LNCaP clone FGC (cell line): ENCODE measurements at regions not wholly inside any gene's neighbourhood (a gene's known extent, or its start where the extent isn't known, plus 50 kb on each side); places are given as distances from the start of the nearest gene placed in this dataset.
"Not testable (repeated sequence)": the region's sequence is repeated elsewhere in the genome, so short reads cannot be mapped to it uniquely, and the experiment has no call there.

Experiments
- DNase-seq: peaks from one replicate; pipeline ENCODE4 v3.0.0-alpha.2; 2011; ENCODE audit warnings: low read depth
- H3K4me3 ChIP-seq: 2 replicates; pipeline ENCODE4 v1.5.1; 2011; ENCODE audit warnings: mild to moderate bottlenecking, low read depth, low read length, control low read depth
- CTCF ChIP-seq: IDR thresholded peaks from 2 replicates; pipeline ENCODE4 v1.5.1; 2012; ENCODE audit warnings: mild to moderate bottlenecking; ENCODE audit not compliant: control insufficient read depth, insufficient read depth; ENCODE audit errors: extremely low read depth

GRCh38 chr3:159741281-159741680 lies 247.4 kb upstream of the IL12A start:
- TF ChIP-seq CTCF = no peak
- H3K4me3 ChIP-seq = no peak overlapping the region
- DNase-seq = no peak

GRCh38 chr3:159748425-159748824 lies 240.2 kb upstream of the IL12A start:
- no peak overlapping the region for H3K4me3 ChIP-seq
- no peak for TF ChIP-seq CTCF
- no peak for DNase-seq

GRCh38 chr3:159749406-159749805 lies 239.2 kb upstream of the IL12A start:
- H3K4me3 ChIP-seq = no peak overlapping the region
- DNase-seq = no peak
- no peak for TF ChIP-seq CTCF

GRCh38 chr3:159751146-159751545 lies 237.5 kb upstream of the IL12A start:
- H3K4me3 ChIP-seq = no peak overlapping the region
- DNase-seq = no peak
- TF ChIP-seq CTCF = no peak

GRCh38 chr3:159751752-159752151 lies 236.9 kb upstream of the IL12A start:
- no peak for TF ChIP-seq CTCF
- DNase-seq = no peak
- H3K4me3 ChIP-seq = no peak overlapping the region

- DNase-seq = not testable (repeated sequence)
Observed at GRCh38 chr3:159756279-159757207, 232.1 kb upstream of the IL12A start.

GRCh38 chr3:159757341-159758060 lies 231.1 kb upstream of the IL12A start:
- no peak for DNase-seq
- TF ChIP-seq CTCF = no peak
- H3K4me3 ChIP-seq = no peak overlapping the region

More at GRCh38 chr3:159756279-159757207, 232.1 kb upstream of the IL12A start:
- H3K4me3 ChIP-seq = not testable (repeated sequence)
